ENCODE measurements at regions not wholly inside any gene's neighbourhood (a gene's known extent, or its start where the extent isn't known, plus 50 kb on each side); places are given as distances from the start of the nearest gene placed in this dataset.

DNA sequence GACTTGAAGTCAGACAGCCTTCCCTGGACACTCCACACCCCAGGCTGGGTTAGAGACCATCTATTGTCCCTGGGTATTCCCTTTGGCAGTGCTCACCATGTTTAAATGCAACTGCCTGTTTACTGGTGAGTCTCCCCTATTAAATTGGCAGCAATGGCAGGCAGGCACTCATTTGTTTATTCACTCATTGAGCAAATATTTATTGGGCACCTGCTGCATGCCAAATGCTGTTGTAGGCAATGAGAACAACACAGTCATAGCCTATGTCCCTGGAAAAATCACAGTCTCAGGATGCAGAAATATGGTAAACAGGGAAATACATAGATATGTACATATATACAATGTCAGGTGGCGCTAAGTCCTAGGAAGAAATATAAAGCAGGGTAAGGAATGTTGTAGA, 212.8 kb downstream of the SUDS3 start:
- no peak overlapping the region for H3K27ac Mint-ChIP-seq (ENCODE audit: unreplicated experiment)
- TF ChIP-seq, protein P1, sequence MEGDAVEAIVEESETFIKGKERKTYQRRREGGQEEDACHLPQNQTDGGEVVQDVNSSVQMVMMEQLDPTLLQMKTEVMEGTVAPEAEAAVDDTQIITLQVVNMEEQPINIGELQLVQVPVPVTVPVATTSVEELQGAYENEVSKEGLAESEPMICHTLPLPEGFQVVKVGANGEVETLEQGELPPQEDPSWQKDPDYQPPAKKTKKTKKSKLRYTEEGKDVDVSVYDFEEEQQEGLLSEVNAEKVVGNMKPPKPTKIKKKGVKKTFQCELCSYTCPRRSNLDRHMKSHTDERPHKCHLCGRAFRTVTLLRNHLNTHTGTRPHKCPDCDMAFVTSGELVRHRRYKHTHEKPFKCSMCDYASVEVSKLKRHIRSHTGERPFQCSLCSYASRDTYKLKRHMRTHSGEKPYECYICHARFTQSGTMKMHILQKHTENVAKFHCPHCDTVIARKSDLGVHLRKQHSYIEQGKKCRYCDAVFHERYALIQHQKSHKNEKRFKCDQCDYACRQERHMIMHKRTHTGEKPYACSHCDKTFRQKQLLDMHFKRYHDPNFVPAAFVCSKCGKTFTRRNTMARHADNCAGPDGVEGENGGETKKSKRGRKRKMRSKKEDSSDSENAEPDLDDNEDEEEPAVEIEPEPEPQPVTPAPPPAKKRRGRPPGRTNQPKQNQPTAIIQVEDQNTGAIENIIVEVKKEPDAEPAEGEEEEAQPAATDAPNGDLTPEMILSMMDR (IDR thresholded peaks at IDR 0.05; ENCODE audit: unreplicated experiment): no peak
- H3K4me1 Mint-ChIP-seq (ENCODE audit: unreplicated experiment): no peaks in the 10 kb centered on the region
- peaks cover 3% of the 10 kb centered on the region for H3K27me3 Mint-ChIP-seq (ENCODE audit: unreplicated experiment)
- H3K4me3 Mint-ChIP-seq (ENCODE audit: unreplicated experiment): no peak overlapping the region
- H3K36me3 Mint-ChIP-seq (ENCODE audit: low read depth, unreplicated experiment): no peaks in the 10 kb centered on the region
- DNase-seq (ENCODE audit: low spot score): no peak
- peaks cover 14% of the 10 kb centered on the region for H3K9me3 Mint-ChIP-seq (ENCODE audit: unreplicated experiment)

DNA sequence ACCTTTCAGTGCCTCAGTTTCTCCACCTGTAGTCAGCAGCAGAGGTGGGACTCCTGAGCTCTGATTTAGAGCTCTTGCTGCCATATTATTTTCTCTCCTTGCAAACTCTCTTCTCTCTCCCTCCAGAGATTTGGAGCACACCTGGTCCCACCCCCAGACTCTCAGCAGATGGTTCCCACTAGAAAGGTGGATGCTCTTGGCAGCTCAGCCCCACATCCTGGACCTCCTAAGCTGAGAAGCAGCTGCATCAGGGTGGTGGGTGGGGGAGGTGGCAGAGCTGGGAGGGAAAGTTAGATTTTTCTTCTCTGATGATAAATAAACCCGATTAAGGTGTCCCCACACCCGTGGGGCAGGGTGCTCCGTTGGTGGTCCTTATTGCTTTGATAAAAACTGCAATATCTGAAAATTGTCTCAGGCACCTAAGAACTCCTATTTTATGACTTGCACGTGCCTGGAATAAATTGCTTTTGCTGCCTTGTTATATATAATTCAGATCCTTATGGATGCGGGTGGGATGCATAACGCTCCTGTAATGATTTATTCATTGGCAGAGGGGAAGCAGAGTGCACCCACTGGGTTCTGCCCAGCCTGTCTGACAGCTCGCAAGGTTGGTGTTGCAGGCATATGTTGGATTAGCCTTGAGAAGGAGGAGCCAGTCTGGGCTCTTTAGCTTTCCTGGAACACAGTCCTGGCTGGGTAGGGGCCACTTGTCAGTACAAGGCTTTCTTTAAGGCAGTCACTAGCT, 214.2 kb downstream of the SUDS3 start:
- Mint-ChIP-seq H3K4me3 (ENCODE audit: unreplicated experiment) (no peak overlapping the region), H3K9me3 (ENCODE audit: unreplicated experiment) (peaks cover 14% of the 10 kb centered on the region), H3K4me1 (ENCODE audit: unreplicated experiment) (no peaks in the 10 kb centered on the region), H3K36me3 (ENCODE audit: low read depth, unreplicated experiment) (no peaks in the 10 kb centered on the region), H3K27ac (ENCODE audit: unreplicated experiment) (no peak overlapping the region), H3K27me3 (ENCODE audit: unreplicated experiment) (peaks cover 5% of the 10 kb centered on the region)
- TF ChIP-seq, protein P1 (IDR thresholded peaks at IDR 0.05; ENCODE audit: unreplicated experiment): no peak
- DNase-seq (ENCODE audit: low spot score): no peak

DNA sequence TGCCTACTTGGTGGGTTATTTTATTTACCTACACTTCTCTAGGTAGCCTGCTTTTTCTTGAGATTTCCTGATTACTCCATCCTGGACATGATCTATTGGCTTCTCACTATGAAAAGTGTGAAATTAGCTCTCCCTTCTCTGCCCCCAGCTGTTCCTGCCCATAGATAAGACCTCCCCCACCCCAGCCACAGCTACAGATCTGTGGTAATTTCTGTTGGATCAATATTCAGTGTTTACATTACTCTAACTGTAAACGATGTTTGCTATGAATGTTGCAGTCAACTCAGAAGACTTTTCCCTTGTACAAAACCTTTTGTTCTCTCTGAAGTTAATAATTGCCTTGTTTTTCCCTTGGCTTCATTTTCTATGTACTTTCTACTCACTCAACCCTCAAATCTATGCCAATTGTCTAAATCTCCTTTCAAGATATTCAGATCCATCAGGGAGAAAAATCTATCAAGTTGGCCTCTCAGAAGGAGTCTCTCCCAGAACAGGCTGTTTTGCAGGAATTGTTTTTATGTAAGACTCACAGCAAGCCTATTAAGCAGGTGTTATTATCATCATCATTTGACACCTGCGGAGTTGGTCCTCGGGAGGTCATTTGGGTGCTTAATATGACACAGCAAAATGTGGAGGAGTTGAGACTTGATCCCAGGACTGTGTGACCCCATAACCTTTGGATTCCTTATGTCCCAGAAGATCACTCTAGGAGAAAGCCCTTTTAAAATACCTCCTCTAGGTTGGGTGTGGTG, 227.4 kb downstream of the SUDS3 start:
- DNase-seq (ENCODE audit: low spot score): no peak
- no peaks in the 10 kb centered on the region for H3K4me1 Mint-ChIP-seq (ENCODE audit: unreplicated experiment)
- H3K27me3 Mint-ChIP-seq (ENCODE audit: unreplicated experiment): peaks cover 3% of the 10 kb centered on the region
- H3K36me3 Mint-ChIP-seq (ENCODE audit: low read depth, unreplicated experiment): no peaks in the 10 kb centered on the region
- no peak overlapping the region for H3K4me3 Mint-ChIP-seq (ENCODE audit: unreplicated experiment)
- H3K27ac Mint-ChIP-seq (ENCODE audit: unreplicated experiment): no peak overlapping the region
- TF ChIP-seq, protein P1 (IDR thresholded peaks at IDR 0.05; ENCODE audit: unreplicated experiment): no peak
- H3K9me3 Mint-ChIP-seq (ENCODE audit: unreplicated experiment): no peaks in the 10 kb centered on the region

DNA sequence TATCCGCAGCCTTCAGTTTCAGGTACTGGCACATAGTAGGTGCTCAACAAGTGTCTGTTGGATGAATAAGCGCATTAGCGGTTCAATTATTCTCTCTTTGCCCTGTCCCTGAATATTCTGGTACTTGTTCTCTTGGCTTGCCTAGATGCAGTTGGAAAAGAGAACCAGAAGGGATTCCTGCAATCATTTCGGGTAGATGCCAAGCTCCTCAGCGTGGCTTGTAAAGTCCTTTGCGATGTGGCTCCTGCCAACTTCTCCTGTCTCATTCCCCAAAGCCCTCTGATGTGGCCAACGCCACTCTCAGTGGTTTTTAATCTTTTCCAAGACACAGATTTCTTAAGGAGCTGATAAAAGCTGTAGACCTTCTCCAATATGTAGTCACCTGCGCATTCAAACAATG, 230.3 kb downstream of the SUDS3 start:
- TF ChIP-seq, protein P1 (IDR thresholded peaks at IDR 0.05; ENCODE audit: unreplicated experiment): no peak
- DNase-seq (ENCODE audit: low spot score): no peak
- Mint-ChIP-seq H3K4me3 (ENCODE audit: unreplicated experiment) (no peak overlapping the region), H3K36me3 (ENCODE audit: low read depth, unreplicated experiment) (no peaks in the 10 kb centered on the region), H3K27ac (ENCODE audit: unreplicated experiment) (no peak overlapping the region), H3K27me3 (ENCODE audit: unreplicated experiment) (no peaks in the 10 kb centered on the region), H3K4me1 (ENCODE audit: unreplicated experiment) (peaks cover 9% of the 10 kb centered on the region), H3K9me3 (ENCODE audit: unreplicated experiment) (peaks cover 8% of the 10 kb centered on the region)

DNA sequence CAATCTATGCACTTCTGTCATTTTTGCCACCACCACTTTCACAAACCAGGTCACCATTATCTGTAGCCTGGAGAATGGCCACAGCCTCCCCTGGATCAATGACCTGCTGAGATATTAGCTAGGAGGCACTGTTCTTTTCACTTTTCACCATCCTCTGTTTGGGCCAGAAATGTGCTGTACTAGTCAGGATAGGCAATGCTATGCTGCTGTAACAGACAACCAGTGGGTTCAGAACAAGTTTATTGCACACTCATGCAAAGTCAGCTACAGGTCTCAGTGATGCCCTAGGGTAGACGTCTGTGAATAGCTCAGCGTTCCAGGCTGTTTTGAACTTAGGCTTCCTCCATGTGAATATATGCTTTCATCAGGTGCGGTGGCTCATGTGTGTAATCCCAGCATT, 231.5 kb downstream of the SUDS3 start:
- Mint-ChIP-seq H3K27me3 (ENCODE audit: unreplicated experiment) (no peaks in the 10 kb centered on the region), H3K9me3 (ENCODE audit: unreplicated experiment) (peaks cover 8% of the 10 kb centered on the region), H3K36me3 (ENCODE audit: low read depth, unreplicated experiment) (no peaks in the 10 kb centered on the region), H3K27ac (ENCODE audit: unreplicated experiment) (no peak overlapping the region), H3K4me1 (ENCODE audit: unreplicated experiment) (peaks cover 9% of the 10 kb centered on the region), H3K4me3 (ENCODE audit: unreplicated experiment) (no peak overlapping the region)
- DNase-seq (ENCODE audit: low spot score): no peak
- TF ChIP-seq, protein P1 (IDR thresholded peaks at IDR 0.05; ENCODE audit: unreplicated experiment): no peak

Measured in endothelial cell (in vitro differentiated cells).